ENCODE measurements at regions not wholly inside any gene's neighbourhood (a gene's known extent, or its start where the extent isn't known, plus 50 kb on each side); places are given as distances from the start of the nearest gene placed in this dataset.

DNA sequence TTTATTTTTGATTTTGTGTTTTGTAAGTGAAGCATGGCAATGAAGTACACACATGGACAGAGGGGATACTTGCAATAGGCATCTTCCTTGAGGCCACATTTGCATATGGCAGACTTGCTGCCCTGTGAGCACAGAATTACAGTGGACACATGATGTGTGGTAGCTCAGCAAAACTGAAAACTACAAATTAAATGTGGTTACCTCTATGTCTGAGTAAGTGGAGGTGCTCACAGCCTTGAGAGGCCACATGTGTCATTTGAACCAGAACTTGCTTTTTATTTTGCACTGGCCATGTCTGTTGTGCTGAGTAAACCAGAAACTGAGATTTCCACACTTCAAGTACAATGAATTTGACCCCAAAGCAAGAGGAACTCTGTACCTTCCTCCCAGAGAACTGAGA is 998.5 kb upstream of the NXPH2 start:
- TF ChIP-seq, protein P1, sequence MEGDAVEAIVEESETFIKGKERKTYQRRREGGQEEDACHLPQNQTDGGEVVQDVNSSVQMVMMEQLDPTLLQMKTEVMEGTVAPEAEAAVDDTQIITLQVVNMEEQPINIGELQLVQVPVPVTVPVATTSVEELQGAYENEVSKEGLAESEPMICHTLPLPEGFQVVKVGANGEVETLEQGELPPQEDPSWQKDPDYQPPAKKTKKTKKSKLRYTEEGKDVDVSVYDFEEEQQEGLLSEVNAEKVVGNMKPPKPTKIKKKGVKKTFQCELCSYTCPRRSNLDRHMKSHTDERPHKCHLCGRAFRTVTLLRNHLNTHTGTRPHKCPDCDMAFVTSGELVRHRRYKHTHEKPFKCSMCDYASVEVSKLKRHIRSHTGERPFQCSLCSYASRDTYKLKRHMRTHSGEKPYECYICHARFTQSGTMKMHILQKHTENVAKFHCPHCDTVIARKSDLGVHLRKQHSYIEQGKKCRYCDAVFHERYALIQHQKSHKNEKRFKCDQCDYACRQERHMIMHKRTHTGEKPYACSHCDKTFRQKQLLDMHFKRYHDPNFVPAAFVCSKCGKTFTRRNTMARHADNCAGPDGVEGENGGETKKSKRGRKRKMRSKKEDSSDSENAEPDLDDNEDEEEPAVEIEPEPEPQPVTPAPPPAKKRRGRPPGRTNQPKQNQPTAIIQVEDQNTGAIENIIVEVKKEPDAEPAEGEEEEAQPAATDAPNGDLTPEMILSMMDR (IDR thresholded peaks at IDR 0.05): no peak
- TF ChIP-seq POLR2A (IDR thresholded peaks at IDR 0.05): no peak

Measured in testis (tissue), 2 donors.